Thyroid gland (tissue), 4 donors: ENCODE measurements at regions not wholly inside any gene's neighbourhood (a gene's known extent, or its start where the extent isn't known, plus 50 kb on each side); places are given as distances from the start of the nearest gene placed in this dataset.

Experiments
- DNase-seq, 2 donors: peaks; one replicate each; pipeline ENCODE4 v3.0.0-alpha.2; 2019
- H3K27ac ChIP-seq, 3 donors: fragments of 200-600 bp; sonication (generic); 1 replicate in 2 of 3; 2 replicates in 1 of 3; pipeline ENCODE4 v1.5.1; 2016 to 2019; ENCODE audit warnings: mild to moderate bottlenecking in 1 of 3, moderate library complexity in 1 of 3
- H3K27me3 ChIP-seq: fragments of 200-600 bp; sonication (generic); one replicate; pipeline ENCODE4 v1.5.1; 2019
- H3K36me3 ChIP-seq, 2 donors: fragments of 200-600 bp; sonication (generic); one replicate each; pipeline ENCODE4 v1.5.1; 2016 to 2019
- H3K4me1 ChIP-seq, 2 donors: fragments of 200-600 bp; sonication (generic); one replicate each; pipeline ENCODE4 v1.5.1; 2017 to 2019
- H3K4me3 ChIP-seq, 3 donors: fragments of 200-600 bp; sonication (generic); replicated peaks in 1 of 3; 1 replicate in 2 of 3; 2 replicates in 1 of 3; pipeline ENCODE4 v1.5.1; 2016; ENCODE audit warnings: mild to moderate bottlenecking in 1 of 3
- H3K9me3 ChIP-seq: fragments of 200-600 bp; sonication (generic); one replicate; pipeline ENCODE4 v1.5.1; 2017
- CTCF ChIP-seq, 6 experiments: fragments of 200-600 bp in 3 of 6; fragments of 450-650 bp in 3 of 6; sonication (generic) in 3 of 6; IDR thresholded peaks; one replicate each; pipeline ENCODE4 v1.5.1; 2016 to 2019; ENCODE audit warnings: antibody characterized with exemption in 6 of 6, mild to moderate bottlenecking in 2 of 6, inconsistent platforms in 1 of 6, moderate library complexity in 1 of 6
- POLR2A ChIP-seq, 2 donors: fragments of 450-650 bp; IDR thresholded peaks; one replicate each; pipeline ENCODE4 v1.6.1; 2017; ENCODE audit warnings: antibody characterized with exemption in 2 of 2, mild to moderate bottlenecking in 2 of 2, moderate library complexity in 1 of 2
- WGBS, 2 donors: methylation state at CpG; one replicate each; pipeline ENCODE4 v1.1.5; 2017; 5-methylcytosine and 5-hydroxymethylcytosine counted together
- intact Hi-C: fragments of 100-400 bp; cut with DNase I; formaldehyde crosslinking; loops from one replicate; pipeline ENCODE4 v1.15.1; 2023

GRCh38 chr2:70354264-70354949 is 52.5 kb upstream of the FAM136A start:
- no peak overlapping the region for H3K4me3 ChIP-seq
- WGBS, 2 donors = 75 to 83% methylated on average over 2 of the region's 2 CpGs
- no peak overlapping the region for H3K27ac ChIP-seq
- no peak for DNase-seq
- intact Hi-C loops = no loop called here
- no peaks in the 10 kb centered on the region for H3K4me1 ChIP-seq
- no peaks in the 10 kb centered on the region for H3K36me3 ChIP-seq
- no peaks in the 10 kb centered on the region for H3K9me3 ChIP-seq
- no peak for TF ChIP-seq POLR2A (IDR thresholded peaks at IDR 0.05)
- no peak for TF ChIP-seq CTCF (IDR thresholded peaks at IDR 0.05)
- no peaks in the 10 kb centered on the region for H3K27me3 ChIP-seq
